ENCODE measurements at regions not wholly inside any gene's neighbourhood (a gene's known extent, or its start where the extent isn't known, plus 50 kb on each side); places are given as distances from the start of the nearest gene placed in this dataset.

GRCh38 chr1:82880506-82880905, 1079.8 kb downstream of the ADGRL2 start:
- H3K9me3 ChIP-seq (ENCODE audit: severe bottlenecking): no peaks in the 10 kb centered on the region
- TF ChIP-seq CTCF (IDR thresholded peaks at IDR 0.05; ENCODE audit: poor library complexity, severe bottlenecking): no peak
- no peaks in the 10 kb centered on the region for H3K27me3 ChIP-seq (ENCODE audit: insufficient read depth, poor library complexity, severe bottlenecking)
- H3K36me3 ChIP-seq (ENCODE audit: low read depth): no peaks in the 10 kb centered on the region
- no peaks in the 10 kb centered on the region for H3K4me1 ChIP-seq (ENCODE audit: insufficient read depth, poor library complexity, severe bottlenecking)
- H3K4me3 ChIP-seq (ENCODE audit: severe bottlenecking): no peak overlapping the region
- no peak for ATAC-seq (ENCODE audit: low read depth)
- H3K27ac ChIP-seq (ENCODE audit: poor library complexity, severe bottlenecking): no peak overlapping the region
- no peak for DNase-seq (ENCODE audit: low spot score)

GRCh38 chr1:82879701-82880305, 1079.1 kb downstream of the ADGRL2 start:
- Histone ChIP-seq H3K9me3 (ENCODE audit: severe bottlenecking) (no peaks in the 10 kb centered on the region), H3K27me3 (ENCODE audit: insufficient read depth, poor library complexity, severe bottlenecking) (no peaks in the 10 kb centered on the region), H3K27ac (ENCODE audit: poor library complexity, severe bottlenecking) (no peak overlapping the region), H3K4me3 (ENCODE audit: severe bottlenecking) (no peak overlapping the region), H3K4me1 (ENCODE audit: insufficient read depth, poor library complexity, severe bottlenecking) (no peaks in the 10 kb centered on the region), H3K36me3 (ENCODE audit: low read depth) (no peaks in the 10 kb centered on the region)
- ATAC-seq (ENCODE audit: low read depth) (no peak), DNase-seq (ENCODE audit: low spot score) (no peak)
- no peak for TF ChIP-seq CTCF (IDR thresholded peaks at IDR 0.05; ENCODE audit: poor library complexity, severe bottlenecking)

- DNase-seq (ENCODE audit: low spot score) (no peak), ATAC-seq (ENCODE audit: low read depth) (no peak)
- H3K4me1 ChIP-seq (ENCODE audit: insufficient read depth, poor library complexity, severe bottlenecking): no peaks in the 10 kb centered on the region
- H3K4me3 ChIP-seq (ENCODE audit: severe bottlenecking): no peak overlapping the region
- no peak overlapping the region for H3K27ac ChIP-seq (ENCODE audit: poor library complexity, severe bottlenecking)
- H3K27me3 ChIP-seq (ENCODE audit: insufficient read depth, poor library complexity, severe bottlenecking): no peaks in the 10 kb centered on the region
- no peaks in the 10 kb centered on the region for H3K9me3 ChIP-seq (ENCODE audit: severe bottlenecking)
- H3K36me3 ChIP-seq (ENCODE audit: low read depth): no peaks in the 10 kb centered on the region
- no peak for TF ChIP-seq CTCF (IDR thresholded peaks at IDR 0.05; ENCODE audit: poor library complexity, severe bottlenecking)
These were observed 1074.4 kb downstream of the ADGRL2 start for GRCh38 chr1:82875170-82875569.

DNA sequence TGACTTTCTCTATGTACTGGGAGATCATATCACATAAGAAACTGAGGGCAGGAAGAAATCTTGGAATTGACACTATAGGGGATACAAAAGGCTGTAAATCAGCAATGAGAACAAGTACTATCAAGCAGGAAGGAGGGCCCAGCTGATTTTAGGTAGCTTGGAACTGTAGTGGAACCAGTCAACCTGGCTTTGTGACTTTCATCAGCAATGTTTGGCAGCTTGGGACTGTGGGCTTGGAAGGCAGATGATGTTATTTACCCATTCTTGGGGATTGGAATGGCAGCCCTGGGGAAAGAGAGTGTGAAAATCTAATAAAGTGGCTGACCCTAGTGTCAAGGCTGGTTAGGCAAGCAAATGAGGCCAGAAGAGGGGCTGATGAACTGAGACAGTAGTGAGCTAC, 1073.3 kb downstream of the ADGRL2 start:
- ATAC-seq (ENCODE audit: low read depth): no peak
- TF ChIP-seq CTCF (IDR thresholded peaks at IDR 0.05; ENCODE audit: poor library complexity, severe bottlenecking): no peak

DNA sequence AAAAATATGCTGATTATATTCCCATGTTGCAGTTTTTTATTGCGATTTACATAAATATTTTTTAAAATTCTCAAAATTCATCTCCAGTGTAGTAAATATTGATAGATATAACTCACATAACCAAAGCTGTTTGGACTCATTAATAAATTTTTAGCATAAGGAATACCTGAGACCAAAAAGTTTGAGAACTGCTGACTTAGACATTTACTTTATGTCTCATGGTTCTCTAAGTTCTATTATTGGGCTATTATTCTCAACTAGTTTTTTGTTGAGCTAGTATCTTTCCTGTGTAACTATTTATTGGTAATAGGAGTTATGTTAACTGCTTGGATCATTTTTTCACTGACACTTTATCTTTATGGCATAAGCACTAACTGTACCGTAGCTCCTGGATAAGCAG, 1069.6 kb downstream of the ADGRL2 start:
- Histone ChIP-seq H3K4me1 (ENCODE audit: insufficient read depth, poor library complexity, severe bottlenecking) (no peaks in the 10 kb centered on the region), H3K9me3 (ENCODE audit: severe bottlenecking) (no peaks in the 10 kb centered on the region), H3K4me3 (ENCODE audit: severe bottlenecking) (no peak overlapping the region), H3K27me3 (ENCODE audit: insufficient read depth, poor library complexity, severe bottlenecking) (no peaks in the 10 kb centered on the region), H3K27ac (ENCODE audit: poor library complexity, severe bottlenecking) (no peak overlapping the region), H3K36me3 (ENCODE audit: low read depth) (no peaks in the 10 kb centered on the region)
- TF ChIP-seq CTCF (IDR thresholded peaks at IDR 0.05; ENCODE audit: poor library complexity, severe bottlenecking): no peak
- ATAC-seq (ENCODE audit: low read depth) (no peak), DNase-seq (ENCODE audit: low spot score) (no peak)

More for the DNA sequence above, 1073.3 kb downstream of the ADGRL2 start:
- H3K4me3 ChIP-seq (ENCODE audit: severe bottlenecking): no peak overlapping the region
- DNase-seq (ENCODE audit: low spot score): no peak
- H3K36me3 ChIP-seq (ENCODE audit: low read depth): no peaks in the 10 kb centered on the region
- H3K27ac ChIP-seq (ENCODE audit: poor library complexity, severe bottlenecking): no peak overlapping the region
- no peaks in the 10 kb centered on the region for H3K27me3 ChIP-seq (ENCODE audit: insufficient read depth, poor library complexity, severe bottlenecking)
- no peaks in the 10 kb centered on the region for H3K4me1 ChIP-seq (ENCODE audit: insufficient read depth, poor library complexity, severe bottlenecking)
- H3K9me3 ChIP-seq (ENCODE audit: severe bottlenecking): no peaks in the 10 kb centered on the region
